WTC11 (cell line): ENCODE measurements at regions not wholly inside any gene's neighbourhood (a gene's known extent, or its start where the extent isn't known, plus 50 kb on each side); places are given as distances from the start of the nearest gene placed in this dataset.

Experiments used
- ATAC-seq: fragments of 200-7000 bp; cut with Tn5 transposase; 2 replicates; pipeline ENCODE4 v1.10.0; 2021; ENCODE audit warnings: mild to moderate bottlenecking, moderate library complexity
- CTCF ChIA-PET: fragments of 300-600 bp; sonication (Branson Sonifier 250); formaldehyde crosslinking; loops from one replicate; lab custom pipeline; 2021; ENCODE audit warnings: antibody characterized with exemption; lab: Charles Lee
- POLR2A ChIA-PET: fragments of 350-600 bp; sonication (Branson Sonifier 250); formaldehyde crosslinking; loops from one replicate; lab custom pipeline; 2021; ENCODE audit warnings: antibody characterized with exemption; lab: Charles Lee
- DNase-seq: peaks from one replicate; pipeline ENCODE4 v3.0.0; 2021; ENCODE audit warnings: low spot score
- H3K27ac Mint-ChIP-seq: 2 replicates; pipeline ENCODE4 v1.8.0; 2021; ENCODE audit warnings: mixed read lengths
- H3K27me3 Mint-ChIP-seq: 2 replicates; pipeline ENCODE4 v1.8.0; 2021; ENCODE audit warnings: low read depth, mild to moderate bottlenecking, moderate library complexity, mixed read lengths
- H3K36me3 Mint-ChIP-seq: 2 replicates; pipeline ENCODE4 v1.8.0; 2021; ENCODE audit warnings: mixed read lengths
- H3K4me1 Mint-ChIP-seq: 2 replicates; pipeline ENCODE4 v1.8.0; 2022; ENCODE audit warnings: mixed read lengths
- H3K4me3 Mint-ChIP-seq: 2 replicates; pipeline ENCODE4 v1.8.0; 2021; ENCODE audit warnings: mild to moderate bottlenecking, moderate library complexity, mixed read lengths
- H3K9me3 Mint-ChIP-seq: 2 replicates; pipeline ENCODE4 v1.8.0; 2021; ENCODE audit warnings: mixed read lengths
- AR ChIP-seq: fragments of 250-450 bp; sonication (Bioruptor Pico); IDR thresholded peaks from 2 replicates; pipeline ENCODE4 v1.9.0; 2021; ENCODE audit warnings: mild to moderate bottlenecking
- ATF1 ChIP-seq: sonication (generic); formaldehyde crosslinking; IDR thresholded peaks from 2 replicates; pipeline ENCODE4 v1.8.1; 2023; ENCODE audit warnings: mild to moderate bottlenecking, moderate library complexity, missing genetic modification reagents
- ATF2 ChIP-seq: sonication (generic); formaldehyde crosslinking; IDR thresholded peaks from 2 replicates; pipeline ENCODE4 v1.8.1; 2022; ENCODE audit warnings: low read depth, missing genetic modification reagents, borderline replicate concordance
- ATF3 ChIP-seq: sonication (generic); formaldehyde crosslinking; conservative IDR thresholded peaks from 2 replicates; pipeline ENCODE4 v1.8.1; 2022; ENCODE audit warnings: mild to moderate bottlenecking, missing genetic modification reagents
- CREB1 ChIP-seq: sonication (generic); formaldehyde crosslinking; IDR thresholded peaks from 2 replicates; pipeline ENCODE4 v1.8.0; 2023; ENCODE audit warnings: mild to moderate bottlenecking, missing genetic modification reagents
- E2F1 ChIP-seq: sonication (generic); formaldehyde crosslinking; IDR thresholded peaks from 2 replicates; pipeline ENCODE4 v1.8.0; 2022; ENCODE audit warnings: mild to moderate bottlenecking, missing genetic modification reagents
- ERG ChIP-seq: fragments of 250-450 bp; sonication (Bioruptor Pico); IDR thresholded peaks from 2 replicates; pipeline ENCODE4 v1.8.0; 2021; ENCODE audit warnings: mild to moderate bottlenecking
- FOXP1 ChIP-seq: sonication (generic); formaldehyde crosslinking; IDR thresholded peaks from 2 replicates; pipeline ENCODE4 v1.8.0; 2022; ENCODE audit warnings: missing genetic modification reagents, mild to moderate bottlenecking, moderate library complexity, borderline replicate concordance
- HMGA2 ChIP-seq: fragments of 250-450 bp; sonication (Bioruptor Pico); IDR thresholded peaks from 2 replicates; pipeline ENCODE4 v1.4.0; 2021; ENCODE audit warnings: mild to moderate bottlenecking, moderate library complexity
- PREB ChIP-seq: sonication (generic); formaldehyde crosslinking; IDR thresholded peaks from 2 replicates; pipeline ENCODE4 v1.8.1; 2022; ENCODE audit warnings: mild to moderate bottlenecking, missing genetic modification reagents, moderate library complexity, borderline replicate concordance
- RELA ChIP-seq: sonication (generic); formaldehyde crosslinking; IDR thresholded peaks from 2 replicates; pipeline ENCODE4 v1.8.1; 2022; ENCODE audit warnings: missing genetic modification reagents, mild to moderate bottlenecking, borderline replicate concordance
- TCF7 ChIP-seq: sonication (generic); formaldehyde crosslinking; IDR thresholded peaks from 2 replicates; pipeline ENCODE4 v1.8.0; 2022; ENCODE audit warnings: mild to moderate bottlenecking, low read depth, missing genetic modification reagents, moderate library complexity
- TP53 ChIP-seq: sonication (generic); formaldehyde crosslinking; IDR thresholded peaks from 2 replicates; pipeline ENCODE4 v1.8.1; 2023; ENCODE audit warnings: mild to moderate bottlenecking, missing genetic modification reagents
- ZMAT4 ChIP-seq: fragments of 250-450 bp; sonication (Bioruptor Pico); IDR thresholded peaks from 2 replicates; pipeline ENCODE4 v1.9.0; 2021; ENCODE audit warnings: mild to moderate bottlenecking
- ZNF219 ChIP-seq: sonication (generic); formaldehyde crosslinking; IDR thresholded peaks from 2 replicates; pipeline ENCODE4 v1.8.0; 2023; ENCODE audit warnings: missing genetic modification reagents, mild to moderate bottlenecking, borderline replicate concordance
- ZNF423 ChIP-seq: fragments of 250-450 bp; sonication (Bioruptor Pico); IDR thresholded peaks from 2 replicates; pipeline ENCODE4 v2.1.2; 2022; ENCODE audit warnings: mild to moderate bottlenecking, moderate library complexity
- ZNF512 ChIP-seq: sonication (generic); formaldehyde crosslinking; IDR thresholded peaks from 2 replicates; pipeline ENCODE4 v1.8.1; 2022; ENCODE audit warnings: missing genetic modification reagents, borderline replicate concordance

- POLR2A ChIA-PET, result no interaction called here
- peaks cover under 1% of the 10 kb centered on the region; the same call in 1 of the 2 replicates for H3K36me3 Mint-ChIP-seq
Measured at GRCh38 chr16:86215233-86215978, 294.9 kb upstream of the FOXF1 start.

More at GRCh38 chr16:86215233-86215978, 294.9 kb upstream of the FOXF1 start:
- TF ChIP-seq TCF7 (CRISPR knock-in tag) (no peak), ZNF423 (CRISPR knock-in tag) (no peak), ATF1 (CRISPR knock-in tag) (no peak), RELA (CRISPR knock-in tag) (no peak), CREB1 (CRISPR knock-in tag) (no peak), AR (CRISPR knock-in tag) (no peak), FOXP1 (CRISPR knock-in tag) (no peak), TP53 (no peak), ERG (CRISPR knock-in tag) (no peak), ZMAT4 (CRISPR knock-in tag) (no peak), ZNF219 (no peak), ZNF512 (CRISPR knock-in tag) (no peak), ATF3 (CRISPR knock-in tag) (no peak), E2F1 (CRISPR knock-in tag) (no peak), HMGA2 (CRISPR knock-in tag) (no peak), ATF2 (no peak), PREB (CRISPR knock-in tag) (no peak)
- no peak overlapping the region for H3K4me3 Mint-ChIP-seq
- H3K27me3 Mint-ChIP-seq, result no peaks in the 10 kb centered on the region; the same call in 1 of the 2 replicates
- no peak for ATAC-seq
- peaks cover 22% of the 10 kb centered on the region for H3K9me3 Mint-ChIP-seq
- CTCF ChIA-PET, result interaction anchor here (0.8 kb wide), 1 partner anchor 37 kb away, joined by 3 read pairs; no protein-coding TSS in a partner anchor
- H3K4me1 Mint-ChIP-seq, result no peaks in the 10 kb centered on the region
- DNase-seq, result no peak
- H3K27ac Mint-ChIP-seq, result no peak overlapping the region
